ENCODE measurements at regions not wholly inside any gene's neighbourhood (a gene's known extent, or its start where the extent isn't known, plus 50 kb on each side); places are given as distances from the start of the nearest gene placed in this dataset.

GRCh38 chr5:152270096-152270495 lies 135.0 kb downstream of the NMUR2 start:
- H3K9ac ChIP-seq (ENCODE audit: low read depth in 1 of 2, low read length in 2 of 2): no peak overlapping the region
- peaks cover 0 to 2% (median 0%) of the 10 kb centered on the region in 4 donors for H3K27me3 ChIP-seq (ENCODE audit: control insufficient read depth in 4 of 4, insufficient read depth in 4 of 4, low read length in 3 of 4)
- no peaks in the 10 kb centered on the region for H3K9me3 ChIP-seq (ENCODE audit: control insufficient read depth in 4 of 4, low read length in 3 of 4)
- no peak for DNase-seq (ENCODE audit: low spot score)
- H3K27ac ChIP-seq (ENCODE audit: low read depth in 1 of 2, low read length in 2 of 2): no peak overlapping the region
- H3K4me3 ChIP-seq (ENCODE audit: low read depth in 1 of 3, low read length in 3 of 3): no peak overlapping the region
- whole genome bisulfite sequencing: 68% methylated on average over 2 of the region's 2 CpGs
- H3K4me1 ChIP-seq (ENCODE audit: control insufficient read depth in 4 of 4, insufficient read depth in 4 of 4, low read length in 3 of 4): no peaks in the 10 kb centered on the region
- TF ChIP-seq RAD21 (IDR thresholded peaks at IDR 0.05) (no peak), EGR1 (IDR thresholded peaks at IDR 0.05; ENCODE audit: low read depth in 2 of 2) (no peak), NR2F2 (IDR thresholded peaks at IDR 0.05) (no peak), ZBTB33 (IDR thresholded peaks at IDR 0.05) (no peak), JUND (IDR thresholded peaks at IDR 0.05) (no peak), FOXA2 (IDR thresholded peaks at IDR 0.05) (no peak), ATF3 (IDR thresholded peaks at IDR 0.05) (no peak), CTCF (IDR thresholded peaks at IDR 0.05; ENCODE audit: low read depth, low read length, missing input control) (no peak), FOXA1 (IDR thresholded peaks at IDR 0.05) (no peak), TAF1 (conservative IDR thresholded peaks at IDR 0.05) (no peak), GABPA (IDR thresholded peaks at IDR 0.05 in 1 of 2, conservative IDR thresholded peaks at IDR 0.05 in 1 of 2) (no peak), HNF4G (IDR thresholded peaks at IDR 0.05) (no peak), HNF4A (conservative IDR thresholded peaks at IDR 0.05) (no peak), RXRA (IDR thresholded peaks at IDR 0.05) (no peak), SP1 (IDR thresholded peaks at IDR 0.05) (no peak)
- no peaks in the 10 kb centered on the region for H3K36me3 ChIP-seq (ENCODE audit: control insufficient read depth in 4 of 4, insufficient read depth in 3 of 4, low read depth in 1 of 4, low read length in 3 of 4)

GRCh38 chr5:152269533-152269932 lies 135.5 kb downstream of the NMUR2 start:
- TF ChIP-seq FOXA1 (IDR thresholded peaks at IDR 0.05) (no peak), RAD21 (IDR thresholded peaks at IDR 0.05) (no peak), ATF3 (IDR thresholded peaks at IDR 0.05) (no peak), RXRA (IDR thresholded peaks at IDR 0.05) (no peak), HNF4G (IDR thresholded peaks at IDR 0.05) (no peak), GABPA (IDR thresholded peaks at IDR 0.05 in 1 of 2, conservative IDR thresholded peaks at IDR 0.05 in 1 of 2) (no peak), JUND (IDR thresholded peaks at IDR 0.05) (no peak), FOXA2 (IDR thresholded peaks at IDR 0.05) (no peak), NR2F2 (IDR thresholded peaks at IDR 0.05) (no peak), YY1 (IDR thresholded peaks at IDR 0.05) (no peak), ZBTB33 (IDR thresholded peaks at IDR 0.05) (no peak), SP1 (IDR thresholded peaks at IDR 0.05) (no peak), REST (IDR thresholded peaks at IDR 0.05) (no peak)
- Histone ChIP-seq H3K9ac (ENCODE audit: low read depth in 1 of 2, low read length in 2 of 2) (no peak overlapping the region), H3K4me1 (ENCODE audit: control insufficient read depth in 4 of 4, insufficient read depth in 4 of 4, low read length in 3 of 4) (no peaks in the 10 kb centered on the region), H3K9me3 (ENCODE audit: control insufficient read depth in 4 of 4, low read length in 3 of 4) (no peaks in the 10 kb centered on the region), H3K27me3 (ENCODE audit: control insufficient read depth in 4 of 4, insufficient read depth in 4 of 4, low read length in 3 of 4) (peaks cover 0 to 2% (median 0%) of the 10 kb centered on the region in 4 donors), H3K4me3 (ENCODE audit: low read depth in 1 of 3, low read length in 3 of 3) (no peak overlapping the region), H3K27ac (ENCODE audit: low read depth in 1 of 2, low read length in 2 of 2) (no peak overlapping the region), H3K36me3 (ENCODE audit: control insufficient read depth in 4 of 4, insufficient read depth in 3 of 4, low read depth in 1 of 4, low read length in 3 of 4) (no peaks in the 10 kb centered on the region)
- WGBS: 46% methylated on average over 1 of the region's 1 CpG
- no peak for DNase-seq (ENCODE audit: low spot score)

All from liver (tissue), 8 donors.